SKM-1 (cell line): ENCODE measurements at regions not wholly inside any gene's neighbourhood (a gene's known extent, or its start where the extent isn't known, plus 50 kb on each side); places are given as distances from the start of the nearest gene placed in this dataset.
"Not testable (repeated sequence)": the region's sequence is repeated elsewhere in the genome, so short reads cannot be mapped to it uniquely, and the experiment has no call there.

Experiments used
- DNase-seq: peaks from one replicate; lab custom pipeline; 2025; ENCODE audit not compliant: unreplicated experiment; lab: John Stamatoyannopoulos, UW

DNA sequence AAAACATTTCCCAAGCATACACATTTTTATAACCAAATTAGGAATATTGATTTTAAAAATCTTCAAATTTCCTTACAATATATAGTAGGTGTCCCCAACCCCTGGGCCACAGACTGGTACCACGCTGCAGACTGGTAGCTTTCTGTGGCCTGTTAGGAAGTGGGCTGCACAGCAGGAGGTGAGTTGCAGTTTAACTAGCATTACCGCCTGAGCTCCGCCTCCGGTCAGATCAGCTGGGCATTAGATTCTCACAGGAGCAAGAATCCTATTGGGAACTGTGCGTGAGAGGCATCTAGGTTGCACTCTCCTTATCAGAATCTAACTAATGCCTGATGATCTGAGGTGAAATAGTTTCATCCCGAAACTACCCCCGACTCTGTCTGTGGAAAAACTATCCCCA is 62.1 kb downstream of the ZWINT start:
- no peak for DNase-seq

DNA sequence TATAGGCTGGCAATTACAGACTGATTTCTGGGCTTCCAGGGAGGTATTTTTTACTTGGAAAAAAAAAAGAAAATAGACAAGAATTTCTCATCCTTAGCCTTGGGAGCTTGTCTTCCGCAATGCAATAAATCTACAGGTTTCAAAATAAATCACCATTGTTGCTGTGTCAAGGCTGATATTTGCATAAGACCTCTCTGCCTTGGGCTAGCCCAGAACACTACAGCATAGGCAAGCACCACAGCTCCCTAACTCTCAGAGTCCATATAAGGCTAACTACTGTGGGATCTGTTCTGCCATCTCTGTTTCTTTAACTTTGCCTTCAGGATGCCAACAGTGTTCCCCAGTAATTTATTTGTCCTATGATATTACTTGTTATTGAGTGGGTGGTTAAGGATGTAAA is 64.4 kb downstream of the ZWINT start:
- DNase-seq: no peak

DNA sequence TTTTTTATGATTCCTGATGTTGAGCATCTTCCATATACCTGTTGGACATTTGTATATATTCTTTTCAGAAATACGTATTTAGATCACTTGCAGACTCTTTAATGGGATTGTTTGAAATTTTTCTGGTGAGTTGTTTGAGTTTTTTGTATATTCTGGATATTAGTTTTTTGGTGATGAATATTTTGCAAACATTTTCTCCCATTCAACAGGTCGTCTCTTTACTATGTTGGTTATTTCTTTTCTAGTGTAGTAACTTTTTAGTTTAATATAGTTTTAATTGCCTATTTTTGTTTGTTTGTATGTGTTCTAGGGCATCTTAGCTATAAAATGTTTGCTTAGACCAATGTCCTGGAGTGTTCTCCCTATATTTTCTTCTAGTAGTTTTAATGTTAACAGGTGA is 72.7 kb downstream of the ZWINT start:
- DNase-seq: no peak

DNA sequence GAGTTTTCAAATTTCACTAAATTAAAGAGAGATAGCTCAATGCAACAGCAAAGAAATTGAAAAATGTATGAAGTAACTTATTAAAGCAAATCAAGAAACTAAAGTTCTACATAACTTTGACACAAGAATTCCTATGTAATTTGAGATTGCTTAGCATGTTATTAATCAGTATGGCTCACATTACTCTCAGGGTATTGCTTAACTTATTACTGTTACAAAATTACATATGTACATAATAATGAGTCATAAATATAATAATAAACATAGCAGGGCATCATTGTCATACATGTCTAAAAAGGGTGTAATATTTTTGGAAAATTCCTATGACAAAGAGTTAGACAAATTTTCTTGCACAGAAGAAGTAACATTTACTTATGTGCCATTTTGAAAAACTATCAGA is 75.0 kb downstream of the ZWINT start:
- no peak for DNase-seq

DNA sequence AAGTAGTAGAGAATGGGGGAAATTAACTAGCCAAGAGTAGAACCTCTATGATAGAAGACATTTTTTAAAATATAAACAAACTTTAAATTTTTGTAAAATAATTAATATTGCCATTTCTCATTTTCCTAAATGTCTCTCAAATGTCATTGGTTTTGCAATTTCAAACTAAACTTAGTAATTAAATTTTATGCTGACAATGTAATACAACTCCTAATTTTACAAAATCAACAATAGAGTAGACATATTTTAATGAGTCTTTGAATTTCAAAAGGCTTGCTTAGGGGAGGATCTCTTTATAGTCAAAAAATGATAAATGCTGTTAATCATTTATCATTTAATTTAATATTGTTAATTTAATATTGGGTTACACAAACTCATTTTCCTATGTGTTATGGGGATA is 81.8 kb downstream of the ZWINT start:
- DNase-seq: no peak

DNA sequence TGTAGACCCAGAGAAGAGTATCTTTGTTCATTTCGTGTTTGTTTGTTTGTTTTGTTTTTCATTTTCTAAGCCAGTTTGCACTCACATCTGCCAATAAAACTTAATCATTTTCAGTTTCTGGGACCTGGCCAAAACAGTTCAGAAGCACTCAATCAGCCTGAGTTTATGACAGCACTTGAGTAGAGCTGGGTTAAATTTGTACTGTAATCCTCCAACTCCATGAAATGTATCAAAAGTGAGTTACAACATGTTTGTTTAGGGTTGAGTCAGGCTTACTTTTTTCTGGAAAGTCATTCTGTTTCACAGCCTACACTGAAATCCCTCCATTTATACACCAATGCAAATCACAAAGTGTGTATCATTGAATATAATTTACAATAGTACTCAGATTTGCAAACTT is 91.9 kb downstream of the ZWINT start:
- no peak for DNase-seq

DNA sequence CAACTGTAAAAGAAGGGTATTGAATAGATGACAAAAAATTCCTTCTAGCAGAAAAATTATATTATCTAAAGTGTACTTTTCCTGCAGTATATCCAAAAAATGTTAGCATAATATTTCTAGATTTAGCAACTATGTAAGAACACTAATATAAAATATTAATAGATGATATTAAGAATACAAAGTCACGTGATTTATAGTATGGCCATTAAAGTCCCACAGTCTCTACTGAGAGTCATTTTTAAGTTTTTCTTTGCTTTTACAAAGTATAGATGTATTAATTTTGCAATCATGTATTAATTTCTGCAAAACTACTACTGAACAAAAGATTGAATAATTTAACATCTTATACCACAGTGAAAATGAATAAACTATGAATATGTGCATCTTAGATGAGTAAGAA is 94.9 kb downstream of the ZWINT start:
- DNase-seq: no peak

DNA sequence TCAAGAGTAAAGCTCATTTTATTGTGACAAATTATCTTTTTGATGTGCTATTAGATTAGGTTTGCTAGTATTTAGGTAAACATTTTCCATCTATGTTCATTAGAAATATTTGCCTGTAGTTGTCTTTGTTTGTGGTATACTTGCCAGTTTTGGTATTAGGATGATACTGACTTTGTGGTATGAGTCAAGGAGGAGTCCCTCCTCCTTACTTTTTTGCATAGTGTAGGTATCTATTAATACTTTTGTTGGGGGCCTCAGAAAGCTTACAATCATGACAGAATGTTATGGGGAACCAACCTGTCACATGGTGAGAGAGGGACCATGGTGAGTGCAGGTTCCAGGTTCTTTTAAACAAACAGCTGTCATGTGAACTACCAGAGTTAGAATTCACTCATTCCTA is 102.1 kb downstream of the ZWINT start:
- DNase-seq: no peak

DNA sequence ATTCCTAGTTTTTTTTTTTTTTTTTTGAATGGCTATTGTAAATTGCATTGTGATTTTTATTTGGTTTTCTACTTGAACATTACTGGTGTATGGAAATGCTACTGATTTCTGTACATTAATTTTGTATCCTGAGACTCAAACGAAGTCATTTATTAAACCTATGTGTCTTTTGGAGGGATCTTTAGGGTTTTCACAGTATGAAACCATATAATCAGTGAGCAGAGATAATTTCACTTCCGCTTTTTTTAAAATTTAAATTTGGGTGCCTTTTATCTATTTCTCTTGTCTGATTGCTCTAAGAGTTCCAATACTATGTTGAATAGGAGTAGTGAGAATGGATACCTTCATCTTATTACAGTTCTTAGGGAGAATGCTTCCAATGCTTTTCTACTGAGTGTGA is 102.7 kb downstream of the ZWINT start:
- DNase-seq: no peak

DNA sequence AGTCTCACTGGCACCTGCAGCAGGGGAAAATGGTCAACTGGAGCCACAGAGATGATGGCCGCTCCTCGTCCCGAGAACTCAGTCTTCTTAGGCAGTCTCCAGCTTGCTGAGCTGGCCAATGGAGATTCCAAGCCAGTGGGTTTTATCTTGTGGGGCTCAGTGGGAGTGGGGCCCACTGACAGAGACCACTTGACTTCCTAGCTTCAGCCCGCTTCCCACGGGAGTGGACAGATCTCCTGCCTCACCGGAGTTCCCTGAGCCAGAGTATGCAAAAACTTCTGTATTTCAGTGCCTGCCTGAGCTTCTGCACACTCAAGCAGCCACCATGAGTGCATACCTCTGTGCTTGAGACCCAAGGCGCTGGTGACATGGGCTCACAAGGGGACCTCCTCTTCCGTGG is 105.8 kb downstream of the ZWINT start:
- no peak for DNase-seq

DNA sequence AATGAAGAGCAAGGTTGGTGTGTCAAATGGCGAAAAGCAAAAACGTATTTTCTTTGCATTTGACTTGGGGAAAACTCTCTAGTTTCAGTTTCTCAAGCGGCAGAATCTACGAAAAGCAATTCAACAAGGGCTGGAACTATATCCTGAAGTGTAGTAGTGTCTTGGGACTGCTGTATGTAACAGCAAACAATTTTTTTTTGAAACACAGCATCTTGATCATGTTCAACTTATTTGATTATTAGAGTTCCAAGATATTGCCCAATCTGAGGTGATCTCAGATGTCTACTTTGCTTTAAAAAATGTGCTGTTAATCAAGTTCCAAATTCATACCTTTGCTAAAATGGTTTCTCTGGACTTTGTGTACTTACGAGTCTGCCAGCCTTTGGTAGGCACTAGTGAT is 120.6 kb downstream of the ZWINT start:
- DNase-seq: no peak

DNA sequence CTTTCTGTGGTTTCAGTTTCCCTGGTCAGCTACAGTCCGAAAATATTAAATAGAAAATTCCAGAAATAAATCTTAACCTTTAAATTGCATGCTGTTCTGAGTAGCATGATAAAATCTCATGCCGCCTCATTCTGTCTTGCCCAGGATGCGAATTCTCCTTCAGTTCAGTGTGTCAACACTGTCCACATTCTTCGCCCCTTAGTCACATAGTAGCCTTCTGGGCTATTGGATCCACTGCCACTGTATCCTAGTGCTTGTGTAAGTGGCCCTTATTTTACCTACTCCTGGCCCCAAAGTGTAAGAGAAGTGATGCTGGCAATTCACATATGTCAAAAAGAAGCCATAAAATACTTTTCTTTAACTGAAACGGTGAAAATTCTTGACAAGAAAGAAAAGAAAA is 129.6 kb downstream of the ZWINT start:
- no peak for DNase-seq

DNA sequence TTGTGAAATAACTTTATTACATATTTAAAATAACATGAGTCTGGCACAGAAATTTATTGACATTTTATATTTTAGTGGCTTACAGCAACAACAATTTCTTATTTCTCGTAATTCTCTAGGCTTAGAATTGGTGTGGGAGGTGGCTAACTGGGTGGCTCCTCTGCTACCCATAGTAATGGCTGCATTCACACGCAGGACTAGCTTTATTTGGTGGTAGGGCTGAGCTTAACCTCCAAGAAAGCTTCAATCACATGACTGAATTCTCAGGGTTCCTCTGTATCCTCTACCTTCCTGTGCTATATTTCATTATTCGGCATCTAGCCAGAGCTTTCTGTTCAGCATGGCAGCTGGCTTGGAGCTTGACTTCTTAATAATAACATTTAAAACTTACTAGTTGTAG is 138.8 kb downstream of the ZWINT start:
- no peak for DNase-seq

DNA sequence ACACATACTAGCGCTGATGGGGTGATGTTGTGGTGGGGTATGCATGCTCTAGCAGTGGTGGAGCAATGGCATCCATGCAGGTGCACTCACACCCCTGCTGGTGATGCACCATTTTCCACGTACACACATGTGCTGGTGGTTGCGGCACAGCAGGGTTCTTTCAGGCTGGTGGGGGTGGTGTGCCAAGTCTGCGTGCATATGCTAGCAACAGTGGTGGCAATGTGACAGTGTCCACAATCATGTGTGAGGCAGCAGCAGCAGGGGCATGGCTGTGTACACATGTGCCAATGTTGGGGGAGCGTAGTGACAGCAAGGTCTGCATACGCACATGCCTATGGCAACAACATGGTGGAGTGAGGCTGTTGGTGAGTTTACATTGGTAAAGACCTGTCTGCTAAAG is 148.1 kb downstream of the ZWINT start:
- no peak for DNase-seq

DNA sequence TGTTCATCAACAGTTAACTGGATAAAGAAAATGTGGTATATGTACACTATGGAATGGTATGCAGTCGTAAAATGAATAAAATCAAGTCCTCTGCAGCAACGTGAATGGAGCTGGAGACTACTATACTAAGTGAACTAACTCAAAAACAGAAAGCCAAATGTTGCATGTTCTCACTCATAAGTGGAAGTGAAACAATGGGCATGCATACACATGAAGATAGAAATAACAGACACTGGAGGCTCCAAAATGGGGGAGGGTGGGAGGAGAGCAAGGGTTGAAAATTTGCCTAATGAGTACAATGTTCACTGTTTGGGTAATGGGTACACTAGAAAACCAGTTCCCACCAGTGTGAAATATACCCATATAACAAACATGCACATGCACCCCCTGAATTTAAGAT is 179.5 kb downstream of the ZWINT start:
- no peak for DNase-seq

DNA sequence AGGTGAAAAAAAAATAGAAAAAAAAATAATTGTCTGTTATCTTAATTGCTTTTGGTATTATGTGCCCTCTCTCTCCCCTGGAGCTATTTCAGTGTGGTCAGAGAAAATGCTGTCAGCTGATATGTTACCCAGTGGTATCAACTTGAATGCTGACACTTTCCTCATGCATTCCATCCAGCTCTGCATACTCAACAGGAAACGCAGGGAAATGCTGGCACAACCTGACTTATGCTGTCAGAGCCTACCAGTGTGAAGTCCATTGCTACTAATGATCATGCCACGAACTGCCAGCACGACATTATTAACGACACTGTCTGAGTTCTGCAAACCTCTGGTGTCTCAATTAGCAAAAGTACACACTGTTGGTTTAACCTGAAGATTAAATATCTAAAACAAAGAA is 182.8 kb downstream of the ZWINT start:
- no peak for DNase-seq

DNA sequence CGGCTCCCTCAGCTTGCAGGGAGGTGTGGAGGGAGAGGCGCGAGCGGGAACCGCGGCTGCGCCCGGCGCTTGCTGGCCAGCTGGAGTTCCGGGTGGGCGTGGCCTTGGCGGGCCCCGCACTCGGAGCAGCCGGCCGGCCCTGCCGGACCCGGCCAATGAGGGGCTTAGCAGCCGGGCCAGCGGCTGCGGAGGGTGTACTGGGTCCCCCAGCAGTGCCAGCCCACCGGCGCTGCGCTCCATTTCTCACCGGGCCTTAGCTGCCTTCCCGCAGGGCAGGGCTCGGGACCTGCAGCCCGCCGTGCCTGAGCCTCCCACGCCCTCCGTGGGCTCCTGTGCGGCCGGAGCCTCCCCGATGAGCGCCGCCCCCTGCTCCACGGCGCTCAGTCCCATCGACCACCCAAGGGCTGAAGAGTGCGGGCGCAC is 206.0 kb downstream of the ZWINT start:
- DNase-seq: not testable (repeated sequence)

DNA sequence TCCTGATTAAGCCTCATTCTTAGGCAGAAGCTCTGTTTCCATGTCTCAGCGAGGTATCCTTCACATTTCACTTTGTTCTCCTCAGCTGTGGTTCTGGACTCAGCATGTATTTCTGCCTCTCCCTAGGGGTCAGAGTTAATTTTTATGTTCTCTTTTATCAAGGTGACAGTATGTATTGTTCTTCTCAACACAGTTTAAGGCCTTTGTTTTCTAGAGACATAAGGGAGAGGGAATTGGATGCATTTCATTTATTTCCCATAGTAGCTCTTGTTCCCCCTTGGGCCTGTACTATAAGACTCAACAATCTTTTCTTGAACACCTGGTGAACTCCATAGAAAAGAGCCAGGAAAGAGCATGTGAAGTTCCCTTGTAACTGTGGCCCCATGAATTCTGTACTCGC is 214.3 kb downstream of the ZWINT start:
- no peak for DNase-seq

DNA sequence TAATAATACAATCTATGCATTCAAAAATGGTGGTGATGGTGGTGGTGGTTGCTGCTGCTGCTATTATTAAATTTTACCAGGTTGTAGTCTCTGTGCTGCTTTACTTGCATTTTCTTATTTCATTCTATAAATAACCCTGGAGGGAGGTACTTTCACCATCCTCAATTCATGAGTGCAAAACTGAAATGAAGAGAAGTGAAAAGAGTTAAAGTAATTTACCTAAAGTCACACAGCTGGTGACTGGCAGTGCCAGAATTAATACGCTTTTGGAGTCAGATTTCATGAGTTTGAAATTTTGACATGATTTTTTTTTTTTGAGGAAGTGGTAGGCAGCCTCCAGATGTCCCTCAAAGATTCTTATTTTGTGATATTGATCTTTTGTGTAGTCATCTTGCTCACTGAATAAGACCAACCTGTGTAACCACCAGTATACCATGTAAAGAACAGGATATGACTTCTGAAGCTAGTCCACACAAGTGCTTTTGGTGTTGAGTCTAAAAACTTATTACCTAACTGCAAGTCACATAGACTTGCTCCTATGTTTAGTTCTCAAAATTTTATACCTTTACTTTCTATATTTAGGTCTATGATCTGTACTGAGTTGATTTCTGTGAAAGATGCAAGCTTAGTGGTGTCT is 218.8 kb downstream of the ZWINT start:
- no peak for DNase-seq

DNA sequence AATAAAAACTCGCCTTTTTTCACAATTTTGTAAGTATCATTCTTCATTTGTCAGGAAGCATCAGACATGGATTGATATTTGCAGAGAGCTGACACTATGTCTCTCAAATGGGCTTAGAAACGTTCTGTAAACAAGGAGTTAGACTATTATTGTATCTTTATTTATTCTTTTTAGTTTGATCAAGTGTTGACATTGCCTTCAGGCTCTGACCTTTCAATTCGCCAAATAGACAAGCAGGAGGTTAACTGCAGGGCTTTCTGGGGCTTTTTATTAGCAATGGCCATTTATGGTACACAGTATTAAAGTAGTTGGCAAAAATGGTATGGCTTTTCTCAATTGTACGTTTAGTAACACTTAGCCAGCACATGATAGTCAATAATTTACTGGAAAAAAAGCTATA is 221.7 kb downstream of the ZWINT start:
- DNase-seq: no peak

DNA sequence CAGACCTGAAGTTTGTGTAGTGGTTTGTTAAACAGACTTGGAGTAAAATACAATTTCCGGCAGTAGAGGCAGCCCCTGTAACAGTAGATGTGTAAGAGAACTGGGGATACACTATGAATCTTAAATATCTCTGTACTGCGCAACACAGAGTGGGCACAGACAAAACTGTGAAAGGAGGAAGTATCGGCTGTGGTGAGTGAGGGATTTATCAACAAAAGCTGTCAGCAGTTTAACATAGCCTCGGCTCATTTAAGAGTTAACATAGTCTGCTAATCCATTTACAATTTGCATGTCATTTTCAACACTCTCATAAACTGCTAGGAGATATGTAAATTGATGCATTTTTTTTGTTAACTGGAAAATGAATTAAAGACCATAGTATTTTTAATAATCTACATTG is 225.2 kb downstream of the ZWINT start:
- DNase-seq: peak; percentile 44

DNA sequence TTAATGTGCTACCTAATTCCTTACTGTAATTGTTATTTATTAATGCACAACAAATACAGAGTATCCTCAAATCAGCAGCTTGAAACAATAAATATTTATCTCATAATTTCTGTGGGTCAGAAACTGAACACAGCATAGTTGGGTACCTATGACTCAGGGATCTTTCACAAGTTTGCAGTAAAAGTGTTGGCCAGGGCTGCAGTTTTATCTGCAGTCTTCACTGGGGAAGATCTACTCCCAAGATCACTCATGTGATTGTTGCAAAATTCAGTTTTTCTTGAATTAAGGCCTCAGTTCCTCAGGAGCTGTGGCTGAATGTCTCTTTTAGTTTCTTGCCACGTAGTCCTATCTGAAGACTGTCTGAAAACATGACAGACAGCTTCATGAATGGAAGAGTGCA is 237.8 kb downstream of the ZWINT start:
- no peak for DNase-seq

DNA sequence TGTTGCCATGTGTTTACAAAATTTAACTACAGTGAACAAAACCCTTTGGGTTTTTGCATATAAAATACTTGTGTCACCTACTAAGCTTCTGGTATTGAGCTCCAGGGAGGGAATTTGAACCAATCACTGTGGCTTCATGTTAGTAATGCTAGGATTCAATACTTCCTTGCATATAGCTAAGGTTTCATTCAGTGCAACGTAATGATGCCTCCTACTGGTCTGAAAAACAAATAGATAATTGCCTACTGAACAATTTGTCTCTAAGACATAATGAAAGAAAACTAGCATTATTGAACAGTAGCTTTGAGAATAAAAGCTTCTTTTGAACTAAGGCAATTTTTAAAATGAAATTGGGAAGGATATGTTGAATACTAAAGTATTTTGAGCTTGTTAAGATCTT is 244.4 kb downstream of the ZWINT start:
- no peak for DNase-seq

DNA sequence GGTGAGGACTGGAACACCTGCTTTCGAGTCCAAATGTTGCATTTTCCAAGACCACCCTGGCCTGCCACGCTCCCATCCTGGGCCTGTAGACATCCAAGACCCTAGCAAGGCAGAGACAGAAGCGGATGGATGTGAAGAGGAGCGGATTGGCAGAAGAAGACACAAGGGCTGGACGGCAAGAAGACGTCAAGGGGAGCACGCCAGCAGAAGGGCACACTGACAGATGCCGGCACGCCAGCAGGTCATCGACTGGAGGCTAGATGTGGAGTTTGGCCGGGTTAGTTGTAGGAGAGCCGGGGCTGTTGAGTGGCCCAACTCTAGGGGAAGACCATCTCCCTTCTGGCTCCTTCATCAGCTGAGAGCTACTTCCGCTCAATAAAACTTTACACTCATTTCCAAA is 251.6 kb downstream of the ZWINT start:
- DNase-seq: no peak
